ENCODE measurements at regions not wholly inside any gene's neighbourhood (a gene's known extent, or its start where the extent isn't known, plus 50 kb on each side); places are given as distances from the start of the nearest gene placed in this dataset.

- no peak for TF ChIP-seq CTCF (conservative IDR thresholded peaks at IDR 0.05; ENCODE audit: low read depth, low read length)
- no peak for DNase-seq (ENCODE audit: low read depth)
- no peak overlapping the region for H3K4me3 ChIP-seq (ENCODE audit: low read depth, low read length)
Observed at GRCh38 chr3:127337911-127338531, 50.2 kb upstream of the PRR20G start.
